ENCODE measurements at regions not wholly inside any gene's neighbourhood (a gene's known extent, or its start where the extent isn't known, plus 50 kb on each side); places are given as distances from the start of the nearest gene placed in this dataset.

GRCh38 chr5:29498860-29499259 is 1694.6 kb upstream of the CDH6 start:
- no peak for DNase-seq
- no peak overlapping the region for H3K4me2 ChIP-seq (ENCODE audit: low read length, poor library complexity, severe bottlenecking)
- no peak overlapping the region for H3K27ac ChIP-seq (ENCODE audit: low read length, poor library complexity, severe bottlenecking)

DNA sequence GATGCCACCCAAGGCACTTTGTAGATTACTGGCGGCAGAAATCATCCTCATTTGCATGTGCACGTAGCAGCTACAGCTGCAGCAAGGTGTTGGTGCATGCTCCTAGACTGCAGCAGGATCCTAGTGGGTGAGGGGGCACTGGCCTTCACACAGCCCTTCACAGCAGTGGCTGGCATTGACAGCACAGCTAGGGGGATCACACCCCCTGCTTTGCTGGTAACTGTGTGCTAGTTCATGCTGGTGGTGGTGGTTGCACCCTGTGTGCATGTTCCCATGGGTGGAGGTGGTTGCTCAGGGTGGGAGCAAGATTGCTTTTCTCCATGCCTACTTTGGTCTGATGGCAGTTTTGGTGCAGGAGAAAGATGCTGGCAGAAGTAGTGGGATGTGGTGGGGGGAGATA is 1695.1 kb upstream of the CDH6 start:
- no peak overlapping the region for H3K4me3 ChIP-seq (ENCODE audit: insufficient read depth in 1 of 2, low read depth in 1 of 2, low read length in 2 of 2)
- H3K36me3 ChIP-seq (ENCODE audit: control insufficient read depth in 1 of 2, insufficient read depth in 2 of 2, low read depth in 1 of 2, low read length in 2 of 2): no peaks in the 10 kb centered on the region

More at GRCh38 chr5:29498860-29499259, 1694.6 kb upstream of the CDH6 start:
- Histone ChIP-seq H4K91ac (ENCODE audit: low read length) (no peak overlapping the region), H3K4me1 (ENCODE audit: control insufficient read depth, insufficient read depth, low read depth, low read length) (no peaks in the 10 kb centered on the region), H3K9me3 (ENCODE audit: control insufficient read depth, low read length) (peaks cover 58% of the 10 kb centered on the region), H3K9ac (ENCODE audit: low read length) (no peak overlapping the region), H2BK5ac (ENCODE audit: low read depth, low read length, poor library complexity, severe bottlenecking) (no peak overlapping the region), H2BK12ac (ENCODE audit: low read length in 2 of 2) (no peak overlapping the region), H4K8ac (ENCODE audit: low read length) (no peak overlapping the region), H3K4ac (ENCODE audit: low read depth in 1 of 2, low read length in 2 of 2) (no peak overlapping the region), H3K27me3 (ENCODE audit: control insufficient read depth in 1 of 2, insufficient read depth in 1 of 2, low read length in 2 of 2) (no peaks in the 10 kb centered on the region), H2BK15ac (ENCODE audit: low read depth, poor library complexity, severe bottlenecking) (no peak overlapping the region), H2AK5ac (ENCODE audit: low read length, severe bottlenecking) (no peak overlapping the region), H3K18ac (ENCODE audit: low read depth in 1 of 2, low read length in 2 of 2) (no peak overlapping the region), H2AFZ (ENCODE audit: low read depth, low read length) (no peak overlapping the region), H3K14ac (ENCODE audit: low read length in 2 of 2) (no peak overlapping the region), H3K23ac (ENCODE audit: low read length in 2 of 2) (no peak overlapping the region), H3K79me1 (replicated peaks; ENCODE audit: low read length, poor library complexity, severe bottlenecking) (no peaks in the 10 kb centered on the region), H3K4me3 (ENCODE audit: insufficient read depth in 1 of 2, low read depth in 1 of 2, low read length in 2 of 2) (no peak overlapping the region), H3K36me3 (ENCODE audit: control insufficient read depth in 1 of 2, insufficient read depth in 2 of 2, low read depth in 1 of 2, low read length in 2 of 2) (no peaks in the 10 kb centered on the region), H2BK120ac (ENCODE audit: low read depth, low read length) (no peak overlapping the region)
- WGBS: 74% methylated on average over 4 of the region's 4 CpGs

GRCh38 chr5:29485333-29485732 is 1708.2 kb upstream of the CDH6 start:
- Histone ChIP-seq H3K4me1 (ENCODE audit: control insufficient read depth, insufficient read depth, low read depth, low read length) (no peaks in the 10 kb centered on the region), H2BK5ac (ENCODE audit: low read depth, low read length, poor library complexity, severe bottlenecking) (no peak overlapping the region), H3K4me3 (ENCODE audit: insufficient read depth in 1 of 2, low read depth in 1 of 2, low read length in 2 of 2) (no peak overlapping the region), H4K8ac (ENCODE audit: low read length) (no peak overlapping the region), H2AK5ac (ENCODE audit: low read length, severe bottlenecking) (no peak overlapping the region), H3K79me1 (replicated peaks; ENCODE audit: low read length, poor library complexity, severe bottlenecking) (no peaks in the 10 kb centered on the region), H2AFZ (ENCODE audit: low read depth, low read length) (no peak overlapping the region), H3K4me2 (ENCODE audit: low read length, poor library complexity, severe bottlenecking) (no peak overlapping the region), H3K18ac (ENCODE audit: low read depth in 1 of 2, low read length in 2 of 2) (no peak overlapping the region), H3K23ac (ENCODE audit: low read length in 2 of 2) (no peak overlapping the region), H3K27me3 (ENCODE audit: control insufficient read depth in 1 of 2, insufficient read depth in 1 of 2, low read length in 2 of 2) (no peaks in the 10 kb centered on the region), H2BK12ac (ENCODE audit: low read length in 2 of 2) (no peak overlapping the region), H3K4ac (ENCODE audit: low read depth in 1 of 2, low read length in 2 of 2) (no peak overlapping the region), H3K36me3 (ENCODE audit: control insufficient read depth in 1 of 2, insufficient read depth in 2 of 2, low read depth in 1 of 2, low read length in 2 of 2) (no peaks in the 10 kb centered on the region), H3K27ac (ENCODE audit: low read length, poor library complexity, severe bottlenecking) (no peak overlapping the region), H2BK120ac (ENCODE audit: low read depth, low read length) (no peak overlapping the region), H3K9ac (ENCODE audit: low read length) (no peak overlapping the region), H2BK15ac (ENCODE audit: low read depth, poor library complexity, severe bottlenecking) (no peak overlapping the region), H4K91ac (ENCODE audit: low read length) (no peak overlapping the region), H3K9me3 (ENCODE audit: control insufficient read depth, low read length) (peaks cover 35% of the 10 kb centered on the region), H3K14ac (ENCODE audit: low read length in 2 of 2) (no peak overlapping the region)
- 100% methylated on average over 3 of the region's 3 CpGs for WGBS
- DNase-seq: no peak

More for the DNA sequence above, 1695.1 kb upstream of the CDH6 start:
- no peak overlapping the region for H3K18ac ChIP-seq (ENCODE audit: low read depth in 1 of 2, low read length in 2 of 2)
- H3K4me2 ChIP-seq (ENCODE audit: low read length, poor library complexity, severe bottlenecking): no peak overlapping the region
- H3K27ac ChIP-seq (ENCODE audit: low read length, poor library complexity, severe bottlenecking): no peak overlapping the region
- 76% methylated on average over 2 of the region's 2 CpGs for WGBS
- no peak overlapping the region for H2BK15ac ChIP-seq (ENCODE audit: low read depth, poor library complexity, severe bottlenecking)
- peaks cover 58% of the 10 kb centered on the region for H3K9me3 ChIP-seq (ENCODE audit: control insufficient read depth, low read length)
- H2AK5ac ChIP-seq (ENCODE audit: low read length, severe bottlenecking): no peak overlapping the region
- H3K9ac ChIP-seq (ENCODE audit: low read length): no peak overlapping the region
- H3K4ac ChIP-seq (ENCODE audit: low read depth in 1 of 2, low read length in 2 of 2): no peak overlapping the region
- H2AFZ ChIP-seq (ENCODE audit: low read depth, low read length): no peak overlapping the region
- no peak overlapping the region for H3K23ac ChIP-seq (ENCODE audit: low read length in 2 of 2)
- DNase-seq: no peak
- no peak overlapping the region for H4K8ac ChIP-seq (ENCODE audit: low read length)
- H4K91ac ChIP-seq (ENCODE audit: low read length): no peak overlapping the region
- H3K79me1 ChIP-seq (replicated peaks; ENCODE audit: low read length, poor library complexity, severe bottlenecking): no peaks in the 10 kb centered on the region
- H3K27me3 ChIP-seq (ENCODE audit: control insufficient read depth in 1 of 2, insufficient read depth in 1 of 2, low read length in 2 of 2): no peaks in the 10 kb centered on the region
- H3K14ac ChIP-seq (ENCODE audit: low read length in 2 of 2): no peak overlapping the region
- H2BK5ac ChIP-seq (ENCODE audit: low read depth, low read length, poor library complexity, severe bottlenecking): no peak overlapping the region
- no peak overlapping the region for H2BK120ac ChIP-seq (ENCODE audit: low read depth, low read length)
- no peak overlapping the region for H2BK12ac ChIP-seq (ENCODE audit: low read length in 2 of 2)
- no peaks in the 10 kb centered on the region for H3K4me1 ChIP-seq (ENCODE audit: control insufficient read depth, insufficient read depth, low read depth, low read length)

GRCh38 chr5:29469581-29469980 is 1723.9 kb upstream of the CDH6 start:
- no peak overlapping the region for H2AFZ ChIP-seq (ENCODE audit: low read depth, low read length)
- H2BK5ac ChIP-seq (ENCODE audit: low read depth, low read length, poor library complexity, severe bottlenecking): no peak overlapping the region
- no peak overlapping the region for H4K8ac ChIP-seq (ENCODE audit: low read length)
- no peak overlapping the region for H3K14ac ChIP-seq (ENCODE audit: low read length in 2 of 2)
- no peak overlapping the region for H3K9ac ChIP-seq (ENCODE audit: low read length)
- peaks cover 21% of the 10 kb centered on the region for H3K9me3 ChIP-seq (ENCODE audit: control insufficient read depth, low read length)
- H3K4me3 ChIP-seq (ENCODE audit: insufficient read depth in 1 of 2, low read depth in 1 of 2, low read length in 2 of 2): no peak overlapping the region
- WGBS: no CpG with 5 or more reads among the region's 1 CpG
- H3K27ac ChIP-seq (ENCODE audit: low read length, poor library complexity, severe bottlenecking): no peak overlapping the region
- no peak overlapping the region for H2AK5ac ChIP-seq (ENCODE audit: low read length, severe bottlenecking)
- no peaks in the 10 kb centered on the region for H3K4me1 ChIP-seq (ENCODE audit: control insufficient read depth, insufficient read depth, low read depth, low read length)
- H3K79me1 ChIP-seq (replicated peaks; ENCODE audit: low read length, poor library complexity, severe bottlenecking): no peaks in the 10 kb centered on the region
- H2BK120ac ChIP-seq (ENCODE audit: low read depth, low read length): no peak overlapping the region
- no peak overlapping the region for H2BK15ac ChIP-seq (ENCODE audit: low read depth, poor library complexity, severe bottlenecking)
- no peak overlapping the region for H3K4ac ChIP-seq (ENCODE audit: low read depth in 1 of 2, low read length in 2 of 2)
- H3K23ac ChIP-seq (ENCODE audit: low read length in 2 of 2): no peak overlapping the region
- no peak overlapping the region for H2BK12ac ChIP-seq (ENCODE audit: low read length in 2 of 2)
- H3K18ac ChIP-seq (ENCODE audit: low read depth in 1 of 2, low read length in 2 of 2): no peak overlapping the region
- H3K36me3 ChIP-seq (ENCODE audit: control insufficient read depth in 1 of 2, insufficient read depth in 2 of 2, low read depth in 1 of 2, low read length in 2 of 2): no peaks in the 10 kb centered on the region
- no peak for DNase-seq
- H3K27me3 ChIP-seq (ENCODE audit: control insufficient read depth in 1 of 2, insufficient read depth in 1 of 2, low read length in 2 of 2): no peaks in the 10 kb centered on the region
- H4K91ac ChIP-seq (ENCODE audit: low read length): no peak overlapping the region
- H3K4me2 ChIP-seq (ENCODE audit: low read length, poor library complexity, severe bottlenecking): no peak overlapping the region
